Keratinocyte (primary cell): ENCODE measurements at regions not wholly inside any gene's neighbourhood (a gene's known extent, or its start where the extent isn't known, plus 50 kb on each side); places are given as distances from the start of the nearest gene placed in this dataset.

Source experiments
- DNase-seq: peaks from one replicate; pipeline ENCODE4 v3.0.0-alpha.2; 2011; ENCODE audit warnings: low read depth, missing footprints, low spot score
- FAIRE-seq: peaks from 2 replicates; lab custom pipeline; 2011; peaks lifted over from hg19 to GRCh38; lab: Jason Lieb, UNC
- H2AFZ ChIP-seq: 2 replicates; pipeline ENCODE4 v1.6.0; 2012; ENCODE audit warnings: low read length, control low read depth, inconsistent platforms; ENCODE audit not compliant: control insufficient read depth
- H3K27ac ChIP-seq: 2 replicates; pipeline ENCODE4 v1.5.1; 2011; ENCODE audit warnings: low read length; ENCODE audit not compliant: control insufficient read depth, insufficient read depth
- H3K27me3 ChIP-seq: 3 replicates; pipeline ENCODE4 v1.6.0; 2011; ENCODE audit warnings: low read length; ENCODE audit not compliant: control insufficient read depth, insufficient read depth; ENCODE audit errors: extremely low read depth
- H3K36me3 ChIP-seq, 2 experiments: 2 replicates in 1 of 2; 3 replicates in 1 of 2; pipeline ENCODE4 v1.5.1; 2011; ENCODE audit warnings: low read length in 2 of 2, mild to moderate bottlenecking in 1 of 2; ENCODE audit not compliant: control insufficient read depth in 2 of 2, insufficient read depth in 2 of 2; ENCODE audit errors: extremely low read depth in 1 of 2
- H3K4me1 ChIP-seq: 3 replicates; pipeline ENCODE4 v1.5.1; 2011; ENCODE audit warnings: low read length; ENCODE audit not compliant: control insufficient read depth, insufficient read depth; ENCODE audit errors: extremely low read depth
- H3K4me2 ChIP-seq: 3 replicates; pipeline ENCODE4 v1.6.0; 2011; ENCODE audit warnings: low read depth, low read length; ENCODE audit not compliant: control insufficient read depth, insufficient read depth; ENCODE audit errors: extremely low read depth
- H3K4me3 ChIP-seq, 3 experiments: fragments of 200-600 bp in 1 of 3; sonication (generic) in 1 of 3; 2 replicates in 2 of 3; 3 replicates in 1 of 3; pipeline ENCODE4 v1.5.1; 2011 to 2016; ENCODE audit warnings: low read length in 3 of 3, mild to moderate bottlenecking in 3 of 3, control low read depth in 2 of 3, inconsistent platforms in 1 of 3, low read depth in 1 of 3, mixed read lengths in 1 of 3, mixed run types in 1 of 3, moderate library complexity in 1 of 3; ENCODE audit not compliant: control insufficient read depth in 2 of 3, insufficient read depth in 2 of 3; ENCODE audit errors: extremely low read depth in 1 of 3
- H3K79me2 ChIP-seq: 2 replicates; pipeline ENCODE4 v1.6.0; 2012; ENCODE audit warnings: low read length; ENCODE audit not compliant: control insufficient read depth, insufficient read depth
- H3K9ac ChIP-seq: 3 replicates; pipeline ENCODE4 v1.6.0; 2011; ENCODE audit warnings: low read length; ENCODE audit not compliant: control insufficient read depth, insufficient read depth; ENCODE audit errors: extremely low read depth
- H3K9me1 ChIP-seq: 3 replicates; pipeline ENCODE4 v1.6.0; 2011; ENCODE audit warnings: low read length; ENCODE audit not compliant: control insufficient read depth, insufficient read depth; ENCODE audit errors: extremely low read depth
- H3K9me3 ChIP-seq: 2 replicates; pipeline ENCODE4 v1.5.1; 2012; ENCODE audit warnings: low read depth, low read length; ENCODE audit not compliant: control insufficient read depth
- H4K20me1 ChIP-seq: 3 replicates; pipeline ENCODE4 v1.6.0; 2011; ENCODE audit warnings: low read length; ENCODE audit not compliant: control insufficient read depth, insufficient read depth; ENCODE audit errors: extremely low read depth
- CTCF ChIP-seq, 3 experiments: IDR thresholded peaks in 1 of 3; conservative IDR thresholded peaks in 1 of 3; optimal IDR thresholded peaks in 1 of 3; 2 replicates in 2 of 3; 3 replicates in 1 of 3; pipeline versions ENCODE3 to v1.5.1; 2011; ENCODE audit warnings: low read length in 3 of 3, mild to moderate bottlenecking in 3 of 3, moderate library complexity in 2 of 3, control low read depth in 1 of 3, inconsistent platforms in 1 of 3; ENCODE audit not compliant: insufficient read depth in 2 of 3; ENCODE audit errors: extremely low read depth in 1 of 3
- EZH2 ChIP-seq: IDR thresholded peaks from one replicate; pipeline ENCODE4 v1.6.1; 2012; ENCODE audit warnings: inconsistent platforms, mild to moderate bottlenecking, low read length, moderate library complexity
- dilution Hi-C: fragments of 300-500 bp; cut with MboI; formaldehyde crosslinking; loops from one replicate; pipeline ENCODE4 v1.7.0; 2020; ENCODE audit warnings: low sequenced_read_pairs; ENCODE audit not compliant: extremely low pct_ligation_motif_present

DNA sequence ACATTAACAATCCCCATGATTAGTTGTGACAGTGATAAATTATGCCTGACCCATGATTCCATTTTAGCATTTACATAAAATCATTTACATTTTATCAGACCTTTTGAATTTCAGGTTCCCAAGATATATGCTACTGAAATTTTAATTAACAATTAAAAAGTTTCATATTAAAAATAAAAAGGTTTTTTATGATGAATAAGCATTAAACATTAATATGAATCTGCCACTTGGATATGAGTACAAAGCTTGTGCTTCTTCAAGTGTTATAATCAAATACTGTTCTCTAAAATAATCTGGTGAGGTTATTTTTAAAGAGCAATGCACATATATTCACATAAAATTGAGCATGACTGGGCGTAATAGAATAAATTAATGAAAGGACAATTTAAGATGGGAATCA is 1218.0 kb downstream of the CNTNAP5 start:
- Histone ChIP-seq H4K20me1 (no peaks in the 10 kb centered on the region), H3K9me1 (no peaks in the 10 kb centered on the region), H3K4me1 (no peaks in the 10 kb centered on the region), H2AFZ (no peak overlapping the region), H3K79me2 (no peaks in the 10 kb centered on the region), H3K27ac (no peak overlapping the region), H3K4me3 (no peak overlapping the region), H3K36me3 (no peaks in the 10 kb centered on the region), H3K4me2 (no peak overlapping the region), H3K9me3 (no peaks in the 10 kb centered on the region), H3K9ac (no peak overlapping the region), H3K27me3 (no peaks in the 10 kb centered on the region)
- DNase-seq (no peak), FAIRE-seq (no peak)
- TF ChIP-seq CTCF (optimal IDR thresholded peaks at IDR 0.05 in 1 of 3, IDR thresholded peaks at IDR 0.05 in 1 of 3, conservative IDR thresholded peaks at IDR 0.05 in 1 of 3; ENCODE audit: extremely low read depth in 1 of 3, insufficient read depth in 2 of 3, low read length in 3 of 3): no peak
- TF ChIP-seq EZH2: no peak
- dilution Hi-C loops: no loop called here

DNA sequence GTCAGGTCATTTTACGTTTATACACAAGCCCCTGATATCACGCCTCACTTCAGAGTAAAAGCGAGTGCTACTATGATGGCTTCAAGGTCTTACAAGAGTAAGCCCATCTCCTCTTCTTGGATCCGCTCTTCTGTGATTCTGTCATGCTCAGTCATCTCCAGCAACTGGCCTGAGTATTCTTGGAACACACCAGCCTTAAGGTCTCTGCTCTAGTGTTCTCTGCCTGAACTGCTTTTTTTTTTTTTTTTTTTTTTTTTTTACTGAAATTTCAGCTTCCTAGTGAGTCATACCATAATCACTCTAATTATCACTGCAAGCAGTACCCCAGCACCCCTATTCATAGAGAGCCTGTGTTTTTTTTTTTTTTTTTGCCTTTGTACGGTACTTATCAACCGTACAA is 1228.9 kb downstream of the CNTNAP5 start:
- H3K4me3 ChIP-seq: no peak overlapping the region
- no peaks in the 10 kb centered on the region for H3K36me3 ChIP-seq
- DNase-seq: no peak
- no peak overlapping the region for H2AFZ ChIP-seq
- dilution Hi-C loops: no loop called here
- FAIRE-seq: no peak
- no peaks in the 10 kb centered on the region for H3K9me1 ChIP-seq
- H3K9me3 ChIP-seq: peaks cover 2% of the 10 kb centered on the region
- H4K20me1 ChIP-seq: no peaks in the 10 kb centered on the region
- no peaks in the 10 kb centered on the region for H3K27me3 ChIP-seq
- H3K79me2 ChIP-seq: no peaks in the 10 kb centered on the region
- H3K27ac ChIP-seq: no peak overlapping the region
- H3K4me1 ChIP-seq: no peaks in the 10 kb centered on the region
- no peak for TF ChIP-seq EZH2
- no peak for TF ChIP-seq CTCF (optimal IDR thresholded peaks at IDR 0.05 in 1 of 3, IDR thresholded peaks at IDR 0.05 in 1 of 3, conservative IDR thresholded peaks at IDR 0.05 in 1 of 3; ENCODE audit: extremely low read depth in 1 of 3, insufficient read depth in 2 of 3, low read length in 3 of 3)
- no peak overlapping the region for H3K4me2 ChIP-seq
- H3K9ac ChIP-seq: no peak overlapping the region
